T-helper 1 cell treated with Interleukin-12 subunit alpha and Interleukin-12 subunit beta and Interleukin-4 antibody, amounts not matched to agents 30 ng/mL and 1 ng/mL, for 36 hours (primary cell): ENCODE measurements at regions not wholly inside any gene's neighbourhood (a gene's known extent, or its start where the extent isn't known, plus 50 kb on each side); places are given as distances from the start of the nearest gene placed in this dataset.

ENCODE experiments used
- intact Hi-C: fragments of 100-400 bp; cut with micrococcal nuclease; formaldehyde crosslinking; loops from one replicate; pipeline ENCODE4 v1.15.1; 2024

DNA sequence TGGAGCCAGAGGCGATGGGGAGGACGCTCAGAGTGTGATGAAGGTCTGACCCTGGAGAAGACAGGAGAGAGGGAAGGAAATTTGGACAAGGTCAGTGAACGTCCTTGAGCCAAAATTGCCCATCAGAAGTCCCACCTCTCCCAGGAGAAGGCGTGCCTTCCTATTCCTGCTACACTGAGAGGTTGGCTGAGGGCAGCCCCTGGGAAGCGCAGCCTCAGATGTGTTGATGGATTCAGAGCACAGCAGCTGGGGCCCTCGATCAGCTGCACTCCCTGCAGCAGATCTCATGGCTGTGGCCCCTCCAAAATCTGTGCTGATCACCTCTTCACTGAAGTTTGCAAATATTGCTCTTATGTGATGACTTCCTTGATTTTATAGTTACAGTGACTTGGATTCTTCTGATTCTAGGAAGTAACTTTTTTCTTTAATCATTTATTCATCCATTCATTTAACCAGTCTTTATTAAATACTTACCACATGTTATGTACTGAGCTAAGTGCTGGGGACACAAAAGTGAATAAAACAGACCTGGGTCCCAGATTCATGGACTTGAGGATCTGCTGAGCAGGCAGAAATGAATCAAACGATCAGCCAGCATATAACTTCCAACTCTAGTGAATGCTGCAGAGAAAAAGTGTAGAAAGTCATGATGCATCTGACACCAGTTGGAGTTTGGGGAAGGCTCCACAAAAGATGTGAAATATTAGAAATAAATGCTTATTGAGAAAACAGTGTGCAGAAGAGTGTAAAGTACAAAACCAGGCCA, 69.6 kb upstream of the ARMC2 start:
- intact Hi-C loops, result no loop called here

DNA sequence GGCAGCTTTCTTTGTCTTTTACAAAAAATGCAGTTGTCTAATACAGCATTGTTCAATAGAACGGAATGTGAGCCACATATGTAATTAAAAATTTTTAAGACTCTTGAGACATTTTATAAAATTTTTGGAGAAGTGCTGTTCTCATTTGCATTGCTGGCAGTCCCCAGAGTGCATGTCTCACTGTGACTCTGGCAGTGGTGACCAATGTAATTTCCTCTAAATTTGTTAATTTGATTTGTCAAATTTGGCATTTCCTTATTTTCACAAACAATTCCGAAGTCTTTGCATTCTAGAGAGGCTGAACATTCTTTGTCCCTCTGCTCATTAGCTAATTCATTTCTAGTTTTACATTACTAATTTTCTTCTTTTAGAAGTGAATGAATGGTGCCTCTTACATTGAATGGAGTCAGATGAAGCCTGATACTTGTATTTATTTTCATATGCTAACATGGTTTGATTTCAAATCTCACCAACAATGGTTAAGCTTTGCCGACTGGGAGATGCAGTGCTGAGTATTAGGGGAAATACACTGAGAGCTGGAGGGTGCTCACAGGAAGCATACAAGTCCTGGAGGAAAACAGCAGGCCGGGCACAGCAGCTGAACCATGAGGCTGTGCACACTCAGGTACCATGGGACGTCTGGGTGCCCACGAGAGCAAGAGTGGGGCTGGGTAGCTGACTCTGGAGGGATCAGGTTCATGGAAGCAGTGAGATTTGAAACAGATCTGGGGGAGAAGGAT, 68.5 kb upstream of the ARMC2 start:
- intact Hi-C loops, result no loop called here

DNA sequence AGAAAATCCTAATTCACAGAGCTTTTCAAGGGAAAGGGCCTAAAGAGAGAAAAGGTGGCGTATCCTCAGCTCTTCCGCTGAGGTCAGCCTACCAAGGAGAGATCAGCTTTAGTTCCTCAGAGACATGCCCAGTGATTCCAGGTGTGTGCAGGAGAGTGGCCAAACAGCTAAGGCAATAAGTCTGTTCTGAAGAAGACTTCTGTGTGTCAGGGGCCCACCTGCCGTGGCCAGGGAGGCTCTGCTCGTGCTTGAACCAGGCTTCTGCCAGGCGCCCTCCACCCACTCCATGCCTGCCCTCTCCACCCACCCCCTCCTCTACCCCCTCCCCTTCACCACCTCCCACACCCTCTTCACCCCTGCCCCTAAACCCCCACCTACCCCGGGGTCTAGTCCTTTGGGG, 67.4 kb upstream of the ARMC2 start:
- intact Hi-C loops, result no loop called here

DNA sequence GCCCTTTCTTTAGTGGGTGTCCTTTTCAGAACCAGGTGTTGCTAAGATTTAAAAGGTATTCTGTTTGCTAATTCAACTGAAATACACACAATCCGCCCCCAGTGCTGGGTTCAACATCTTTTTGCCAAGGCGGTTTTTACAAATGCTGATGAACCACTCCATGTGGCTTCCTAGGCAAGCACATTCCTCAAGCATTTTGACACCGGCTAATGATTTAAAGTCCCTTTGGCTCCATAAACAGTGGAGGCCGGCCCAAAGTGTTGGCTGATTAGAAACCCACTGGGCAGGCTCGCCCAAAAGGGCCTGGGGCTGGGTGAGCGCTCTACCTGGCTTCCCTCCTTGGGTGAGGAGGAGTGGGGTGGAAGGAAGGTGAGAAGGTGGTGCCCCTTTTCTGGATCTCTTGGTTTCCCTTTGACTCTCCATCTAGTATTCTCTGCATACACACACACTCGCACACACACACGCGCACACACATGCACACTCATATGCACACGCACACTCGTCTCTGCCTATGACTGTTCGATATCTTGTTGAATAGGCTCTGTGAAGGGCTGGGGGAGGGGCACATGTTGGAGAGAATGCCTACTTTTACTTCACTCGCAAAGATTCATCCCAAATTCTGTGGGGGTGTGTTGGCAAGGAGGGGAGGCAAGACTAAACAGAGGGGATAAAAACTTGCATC, 66.7 kb upstream of the ARMC2 start:
- intact Hi-C loops, result loop anchor here (1.0 to 2.0 kb wide), 6 partner anchors 54 to 292 kb away; partner anchors contain the start of gene FOXO3

DNA sequence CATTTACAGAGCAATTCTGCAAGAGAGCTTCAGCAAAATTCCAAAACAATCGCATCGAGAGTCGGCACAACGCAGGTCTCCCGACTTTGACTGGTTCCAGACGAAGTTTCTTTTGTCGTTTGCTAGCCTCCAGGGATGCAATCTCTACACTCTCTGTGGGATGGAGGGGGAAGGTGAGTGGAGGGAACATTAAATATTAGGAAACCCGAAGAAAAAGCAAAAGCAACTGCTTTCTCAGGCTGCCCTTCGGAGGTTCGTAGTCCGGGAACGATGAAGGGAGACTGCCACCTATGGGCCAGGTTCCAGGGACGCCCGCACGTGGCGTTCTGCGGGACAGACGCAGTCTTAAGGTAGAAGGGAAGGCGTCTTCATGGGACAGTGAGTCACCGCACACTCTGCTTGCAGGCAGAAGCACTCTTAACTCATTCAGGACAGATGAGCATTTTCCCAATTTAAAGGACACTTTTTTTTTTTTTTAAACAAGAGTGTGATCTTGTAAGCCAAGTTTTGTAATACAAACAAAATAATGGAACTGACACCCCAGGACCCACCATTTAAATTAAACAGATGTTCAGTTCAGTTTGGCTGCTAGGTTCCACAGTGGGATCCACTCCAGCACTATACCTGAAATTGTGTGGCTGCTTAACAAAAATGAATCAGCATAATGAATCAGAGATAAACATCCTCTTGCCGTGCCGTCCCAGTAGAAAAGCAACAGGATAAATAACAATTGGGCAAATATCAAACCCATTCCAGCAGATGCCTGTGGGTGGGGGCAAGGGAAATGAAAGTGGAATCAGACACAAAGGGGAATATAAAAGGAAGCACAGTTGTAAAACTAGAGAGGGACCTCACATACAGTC, 65.8 kb upstream of the ARMC2 start:
- intact Hi-C loops, result loop anchor here (1.0 to 2.0 kb wide), 6 partner anchors 53 to 291 kb away; partner anchors contain the start of gene FOXO3

DNA sequence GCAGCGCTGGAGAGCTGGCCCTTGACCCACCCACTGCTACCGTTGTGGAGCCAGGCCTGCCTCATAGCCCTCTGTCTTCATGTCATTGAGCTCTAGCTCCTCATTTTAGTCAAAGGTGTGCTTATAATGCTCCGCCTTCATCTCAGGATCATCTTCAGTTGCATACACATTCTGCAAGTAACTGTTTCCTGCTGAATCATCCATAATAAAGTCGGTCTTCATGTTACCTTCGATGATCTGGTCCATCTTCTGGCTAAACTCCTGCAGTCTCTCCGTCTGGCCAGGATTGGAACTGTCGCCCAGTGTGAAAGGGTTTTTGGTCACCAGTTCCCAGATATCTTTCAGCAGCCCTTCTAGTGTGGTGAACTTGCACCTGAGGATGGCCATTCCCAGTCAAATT, 62.6 kb upstream of the ARMC2 start:
- intact Hi-C loops, result no loop called here

DNA sequence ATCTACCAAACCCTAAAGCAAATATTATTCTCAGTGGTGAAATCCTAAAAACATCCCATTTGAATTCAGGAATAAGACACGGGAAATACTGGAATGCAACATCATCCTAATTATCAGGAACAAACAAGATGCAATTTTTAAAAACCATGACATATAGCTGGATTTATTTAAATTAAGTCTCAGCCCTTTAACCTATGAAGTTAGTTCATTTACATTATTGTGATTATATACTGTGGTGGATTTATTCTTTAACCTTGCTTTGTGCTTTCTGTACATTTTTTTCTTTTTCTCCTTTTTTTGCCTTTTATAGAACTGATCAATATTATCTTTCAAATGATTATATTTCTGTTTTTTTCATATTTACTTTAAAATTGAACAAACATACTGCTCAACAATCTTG, 59.8 kb upstream of the ARMC2 start:
- intact Hi-C loops, result no loop called here

DNA sequence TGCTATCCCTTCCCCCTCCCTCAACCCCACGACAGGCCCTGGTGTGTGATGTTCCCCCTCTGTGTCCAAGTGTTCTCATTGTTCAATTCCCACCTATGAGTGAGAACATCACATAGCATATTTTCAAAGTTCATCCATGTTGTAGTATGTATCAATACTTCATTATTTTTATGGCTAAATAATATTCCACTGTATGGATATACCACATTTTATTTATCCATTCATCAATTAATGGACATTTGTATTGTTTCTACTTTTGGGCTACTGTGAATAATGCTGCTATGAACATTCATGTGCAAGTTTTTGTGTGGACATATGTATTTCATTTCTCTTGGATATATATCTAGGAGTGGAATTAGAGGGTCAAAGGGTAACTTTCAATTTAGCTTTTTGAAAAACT, 58.7 kb upstream of the ARMC2 start:
- intact Hi-C loops, result no loop called here

DNA sequence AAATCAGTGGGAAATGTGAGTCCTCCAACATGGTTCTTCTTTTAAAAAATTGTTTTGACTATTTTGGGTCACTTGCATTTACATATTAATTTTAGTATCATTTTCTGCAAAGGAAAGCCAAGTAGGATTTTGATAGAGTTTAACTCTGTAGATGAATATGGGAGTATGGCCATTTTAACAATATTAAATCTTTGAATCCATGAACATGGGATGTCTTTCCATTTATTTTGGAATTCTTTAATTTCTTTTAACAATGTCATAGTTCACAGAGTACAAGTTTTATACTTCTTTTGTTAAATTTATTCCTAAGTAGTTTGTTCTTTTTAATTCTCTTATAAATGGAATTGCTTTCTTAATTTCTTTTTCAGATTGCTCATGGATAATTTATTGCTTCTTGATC, 56.5 kb upstream of the ARMC2 start:
- intact Hi-C loops, result no loop called here

DNA sequence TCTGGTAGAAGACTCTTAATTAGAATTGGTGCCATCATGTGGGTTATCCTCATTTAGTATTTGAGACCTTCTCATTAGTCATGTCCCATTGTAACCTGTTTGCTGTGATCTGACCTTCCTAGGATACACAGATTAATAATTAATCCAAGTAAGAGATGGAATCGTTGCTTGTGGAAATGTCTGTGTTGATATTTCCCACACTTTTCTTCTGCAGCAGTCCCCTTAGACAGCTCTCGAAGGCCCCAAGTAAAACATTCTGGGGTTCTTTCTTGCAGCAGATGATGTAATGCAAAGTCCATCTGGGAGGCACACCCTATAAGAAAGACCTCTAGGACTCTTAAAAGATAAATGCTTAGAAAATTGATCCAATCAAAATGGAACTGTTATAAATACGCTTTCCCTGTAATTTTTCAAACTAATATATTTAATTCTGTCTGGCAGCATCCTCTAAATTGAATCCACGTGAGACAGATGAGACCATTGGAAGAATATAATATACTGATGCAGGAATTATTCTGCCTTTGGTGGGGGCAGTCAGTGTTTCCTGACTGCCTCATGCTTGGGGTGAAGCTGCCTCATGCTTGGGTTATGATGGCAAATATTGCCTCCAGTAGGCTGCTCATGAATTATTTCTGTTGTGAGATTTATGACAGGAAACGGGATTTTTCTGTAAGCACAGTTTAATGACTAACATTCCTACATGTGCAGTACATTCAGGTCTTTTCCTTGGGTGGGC, 54.5 kb upstream of the ARMC2 start:
- intact Hi-C loops, result no loop called here

DNA sequence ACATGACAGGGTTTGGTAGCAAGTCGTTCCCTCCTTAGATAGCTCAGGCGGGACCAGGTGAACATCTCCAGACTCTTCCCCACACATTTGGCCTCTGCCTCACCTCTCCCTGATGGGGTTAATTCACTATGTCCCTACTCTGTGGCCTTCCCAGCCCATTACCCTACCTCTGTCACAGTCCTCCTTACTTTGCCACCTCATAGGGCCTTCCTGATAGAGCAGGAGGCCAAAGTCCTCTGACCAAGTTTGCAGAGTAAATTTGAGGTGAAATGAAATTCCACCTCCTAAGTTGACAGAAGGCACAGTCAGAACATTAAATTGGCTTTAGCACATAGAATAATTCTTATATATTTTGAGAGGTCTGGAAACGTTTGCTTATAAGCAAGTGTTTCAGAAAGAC, 53.1 kb upstream of the ARMC2 start:
- intact Hi-C loops, result loop anchor here (5.0 kb wide), 2 partner anchors 97 to 238 kb away; no protein-coding TSS in a partner anchor

DNA sequence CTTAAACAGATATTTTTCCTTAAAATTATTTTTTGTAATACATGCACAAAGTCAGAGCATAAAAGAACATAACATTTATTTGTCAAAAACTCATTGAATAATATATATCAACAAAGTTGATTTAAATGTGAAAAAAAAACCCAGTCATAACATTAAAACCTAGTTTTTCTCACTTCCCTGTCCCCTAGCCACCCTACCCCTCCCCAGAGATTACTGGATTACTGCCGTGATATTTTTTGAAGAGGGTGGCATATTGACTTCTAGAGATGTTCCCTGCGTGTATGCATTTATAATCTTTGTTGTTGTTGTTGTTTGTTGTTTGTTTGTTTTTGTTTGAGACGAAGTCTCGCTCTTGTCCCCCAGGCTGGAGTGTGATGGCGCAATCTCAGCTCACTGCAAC, 52.4 kb upstream of the ARMC2 start:
- intact Hi-C loops, result loop anchor here (5.0 kb wide), 2 partner anchors 96 to 239 kb away; no protein-coding TSS in a partner anchor

DNA sequence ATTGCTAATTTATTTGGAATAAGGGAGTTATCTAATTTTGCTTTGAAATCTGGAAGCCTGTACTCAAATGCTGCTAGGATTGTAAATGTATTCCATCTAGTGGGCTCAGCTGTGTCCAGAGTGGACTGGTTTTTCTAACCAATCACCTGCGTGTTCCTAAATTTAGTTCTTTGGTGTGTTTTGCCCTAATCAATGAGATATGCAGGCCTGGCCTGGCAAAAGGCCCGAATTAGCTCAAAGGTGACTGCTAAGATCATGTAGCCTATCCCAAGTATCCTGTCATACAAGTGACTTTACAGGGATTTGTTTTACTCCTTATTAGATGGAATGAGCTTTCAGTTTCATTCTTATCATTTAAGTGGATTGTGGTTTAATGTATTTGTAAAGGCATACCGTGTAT, 51.3 kb upstream of the ARMC2 start:
- intact Hi-C loops, result loop anchor here (5.0 kb wide), 2 partner anchors 95 to 240 kb away; no protein-coding TSS in a partner anchor

DNA sequence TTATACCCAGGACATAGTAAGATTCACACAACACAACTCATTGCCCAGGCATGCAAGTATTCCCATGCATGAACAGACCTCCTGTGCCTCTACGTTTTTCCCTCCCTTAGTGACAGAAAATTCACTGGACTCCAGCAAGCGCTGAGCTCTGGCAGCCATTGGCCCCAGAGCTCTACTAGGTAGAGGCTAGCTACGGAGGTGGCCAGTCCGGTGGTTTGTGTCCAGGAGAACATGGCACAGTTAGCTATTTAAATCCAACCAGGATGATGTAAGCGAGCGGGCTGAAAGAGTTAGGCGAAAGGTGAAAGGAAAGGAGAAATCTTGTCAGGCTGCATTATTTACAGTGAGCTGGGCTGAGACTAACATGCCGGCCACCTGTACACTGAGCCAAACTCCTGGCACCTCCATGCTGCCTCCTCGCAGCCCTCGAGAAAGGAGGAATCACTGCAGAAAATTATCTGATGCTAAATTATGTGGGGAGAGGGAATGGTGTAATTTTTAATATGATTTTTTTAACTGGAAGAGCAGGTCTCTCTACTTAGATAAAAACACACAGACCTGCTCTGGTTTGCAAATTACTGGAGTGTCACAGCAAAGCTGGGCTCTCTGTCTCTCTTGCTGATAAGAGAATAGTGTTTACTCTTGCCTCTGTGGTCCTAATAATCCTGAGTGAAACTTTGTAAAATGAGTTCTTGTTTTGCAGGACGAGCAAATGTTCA, 50.1 kb upstream of the ARMC2 start:
- intact Hi-C loops, result loop anchor here (1.0 to 5.0 kb wide), 3 partner anchors 37 to 241 kb away; no protein-coding TSS in a partner anchor
